ENCODE measurements at regions not wholly inside any gene's neighbourhood (a gene's known extent, or its start where the extent isn't known, plus 50 kb on each side); places are given as distances from the start of the nearest gene placed in this dataset.

DNA sequence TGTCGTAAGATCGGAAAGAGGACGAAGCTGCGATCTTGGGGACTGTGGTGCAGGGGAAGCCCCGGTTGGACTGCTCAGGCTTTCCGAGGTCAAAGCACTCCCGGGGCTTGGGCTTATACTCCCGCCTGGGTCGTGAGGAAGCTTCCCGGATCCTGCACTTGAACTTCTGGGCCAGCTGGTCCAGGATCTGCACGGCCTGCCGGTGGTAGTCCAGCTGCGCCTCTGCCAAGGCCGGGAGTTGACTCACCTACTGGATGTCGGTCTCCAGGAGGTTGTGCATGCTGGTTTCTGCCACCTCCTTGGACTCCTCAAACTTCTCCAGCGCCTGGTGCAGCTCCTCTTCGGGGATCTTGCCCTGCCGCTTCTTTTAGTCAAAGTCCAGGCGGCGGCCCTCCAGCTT is 99.2 kb downstream of the KPNA2 start:
- intact Hi-C loops (cut with micrococcal nuclease) (no loop called here), dilution Hi-C loops (cut with HindIII; ENCODE audit: low sequenced_read_pairs, unreplicated experiment) (no loop called here), in situ Hi-C loops (cut with MboI; ENCODE audit: low sequenced_read_pairs) (no loop called here)
- Histone ChIP-seq H3K56ac (ENCODE audit: extremely low read depth, insufficient read depth, low read length) (no peak overlapping the region), H4K91ac (ENCODE audit: insufficient read depth, low read depth, low read length) (no peak overlapping the region), H3K27ac (ENCODE audit: insufficient read depth, low read length) (no peak overlapping the region), H2AK9ac (replicated peaks; ENCODE audit: low read depth, low read length, poor library complexity) (no peak overlapping the region), H3K9me3 (ENCODE audit: control insufficient read depth, insufficient read depth, low read length) (no peaks in the 10 kb centered on the region), H2BK120ac (ENCODE audit: low read depth, low read length) (no peak overlapping the region), H2BK20ac (ENCODE audit: low read depth, low read length) (no peak overlapping the region), H2AK5ac (ENCODE audit: low read depth, low read length) (no peak overlapping the region), H3K4me1 (ENCODE audit: control insufficient read depth, insufficient read depth, low read length) (no peaks in the 10 kb centered on the region), H3K9me1 (ENCODE audit: insufficient read depth, low read length) (0 out of 2 replicates have a peak, but pooled peaks cover 2% of the 10 kb centered on the region), H2AFZ (replicated peaks; ENCODE audit: low read length, poor library complexity) (no peak overlapping the region), H3K14ac (replicated peaks; ENCODE audit: low read depth, low read length) (no peak overlapping the region), H3K4me2 (ENCODE audit: low read depth, low read length) (no peak overlapping the region), H4K5ac (ENCODE audit: low read depth, low read length) (no peak overlapping the region), H3K36me3 (ENCODE audit: control insufficient read depth, insufficient read depth, low read length) (peaks cover 12% of the 10 kb centered on the region), H4K20me1 (ENCODE audit: insufficient read depth, low read length) (no peaks in the 10 kb centered on the region), H3K23ac (ENCODE audit: low read depth, low read length) (no peak overlapping the region), H3K79me1 (ENCODE audit: low read depth in 1 of 2, low read length in 2 of 2) (peaks cover 0 to 3% of the 10 kb centered on the region in 2 experiments; a peak in 1 of 4 replicates), H2BK5ac (ENCODE audit: low read depth, low read length, poor library complexity, severe bottlenecking) (no peak overlapping the region), H2BK15ac (ENCODE audit: low read depth, low read length) (no peak overlapping the region), H3K4ac (ENCODE audit: low read depth, low read length) (no peak overlapping the region), H3K27me3 (ENCODE audit: control insufficient read depth, insufficient read depth, low read length) (no peaks in the 10 kb centered on the region), H3K18ac (ENCODE audit: low read depth, low read length) (no peak overlapping the region), H4K8ac (ENCODE audit: low read depth in 2 of 2, low read length in 2 of 2) (no peak overlapping the region), H3K4me3 (ENCODE audit: insufficient read depth, low read depth, low read length) (no peak overlapping the region), H3K9ac (ENCODE audit: low read depth, low read length) (no peak overlapping the region)
- ATAC-seq (ENCODE audit: low read depth) (no peak), DNase-seq (no peak)
- CTCF ChIA-PET: no interaction called here
- TF ChIP-seq RAD21 (IDR thresholded peaks at IDR 0.05; ENCODE audit: low read length) (no peak), CEBPB (IDR thresholded peaks at IDR 0.05; ENCODE audit: low read depth, low read length) (no peak), FOS (IDR thresholded peaks at IDR 0.05; ENCODE audit: low read depth, low read length) (no peak), RCOR1 (IDR thresholded peaks at IDR 0.05; ENCODE audit: insufficient replicate concordance, low read length) (no peak), MAFK (IDR thresholded peaks at IDR 0.05; ENCODE audit: low read depth, low read length) (no peak), BHLHE40 (IDR thresholded peaks at IDR 0.05; ENCODE audit: low read depth, low read length) (no peak), MXI1 (IDR thresholded peaks at IDR 0.05; ENCODE audit: borderline replicate concordance, low read depth, low read length) (no peak), RFX5 (IDR thresholded peaks at IDR 0.05; ENCODE audit: low read depth, low read length) (no peak), CHD1 (IDR thresholded peaks at IDR 0.05; ENCODE audit: low read depth, low read length) (no peak)
- TF ChIP-seq, protein P1, sequence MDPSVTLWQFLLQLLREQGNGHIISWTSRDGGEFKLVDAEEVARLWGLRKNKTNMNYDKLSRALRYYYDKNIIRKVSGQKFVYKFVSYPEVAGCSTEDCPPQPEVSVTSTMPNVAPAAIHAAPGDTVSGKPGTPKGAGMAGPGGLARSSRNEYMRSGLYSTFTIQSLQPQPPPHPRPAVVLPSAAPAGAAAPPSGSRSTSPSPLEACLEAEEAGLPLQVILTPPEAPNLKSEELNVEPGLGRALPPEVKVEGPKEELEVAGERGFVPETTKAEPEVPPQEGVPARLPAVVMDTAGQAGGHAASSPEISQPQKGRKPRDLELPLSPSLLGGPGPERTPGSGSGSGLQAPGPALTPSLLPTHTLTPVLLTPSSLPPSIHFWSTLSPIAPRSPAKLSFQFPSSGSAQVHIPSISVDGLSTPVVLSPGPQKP (IDR thresholded peaks at IDR 0.05; ENCODE audit: borderline replicate concordance, low read depth, low read length): no peak
- POLR2A ChIA-PET (ENCODE audit: unreplicated experiment): no interaction called here
- 97% methylated on average over 13 of the region's 20 CpGs; no CpG with 5 or more reads in 1 of the 2 experiments for WGBS, 2 experiments (ENCODE audit: extremely low coverage in 2 of 2, insufficient read length in 1 of 2)
- BruUV-seq (replicated peaks): no TSS peak

Measured in IMR-90 (cell line).